Fibroblast of upper back skin (primary cell): ENCODE measurements at regions not wholly inside any gene's neighbourhood (a gene's known extent, or its start where the extent isn't known, plus 50 kb on each side); places are given as distances from the start of the nearest gene placed in this dataset.

Experiments used
- DNase-seq: peaks from one replicate; pipeline ENCODE4 v3.0.0-alpha.2; 2013

DNA sequence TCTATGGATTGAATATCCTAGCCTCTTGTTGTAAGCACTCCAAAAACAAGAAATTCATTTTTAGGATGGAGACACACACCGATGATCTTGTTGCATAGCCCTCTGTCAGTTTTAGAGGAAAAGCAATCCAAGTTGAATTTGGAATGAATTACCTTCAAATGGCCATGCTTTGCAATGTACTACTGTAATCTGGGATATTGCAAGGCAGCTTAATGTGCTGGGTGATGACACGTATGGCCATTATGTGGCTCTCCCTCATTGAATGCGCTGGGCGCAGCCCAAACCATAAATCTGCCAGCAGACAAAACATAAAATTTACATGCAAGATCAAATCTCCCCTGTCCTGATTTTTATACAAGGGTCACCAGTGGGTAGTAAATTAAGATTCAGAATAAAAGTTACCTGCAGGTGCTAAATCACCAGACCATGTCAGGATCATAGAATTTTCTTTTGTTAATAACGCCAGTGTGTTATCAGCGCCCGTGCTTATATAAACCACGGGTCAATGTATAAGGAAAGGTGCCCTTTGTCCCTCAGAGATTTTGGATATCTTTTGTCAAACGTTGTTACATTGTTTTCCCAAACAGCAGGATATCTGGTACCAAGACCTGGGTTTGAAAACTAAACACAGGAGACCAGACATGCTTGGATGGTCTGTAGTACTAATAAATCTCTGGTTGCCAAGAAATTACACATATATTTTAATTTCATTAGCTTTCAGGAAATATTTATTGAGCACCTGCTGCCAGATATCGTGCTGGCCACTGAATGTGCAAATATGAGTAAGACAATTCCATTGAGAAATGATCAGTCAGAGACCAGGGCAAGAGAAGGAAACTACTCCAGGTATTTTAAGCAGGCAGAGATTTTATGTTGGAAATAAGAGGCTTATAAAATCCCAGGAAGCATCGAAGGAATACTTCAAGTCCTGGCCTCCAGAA lies 237.1 kb downstream of the EBLN2 start:
- no peak for DNase-seq

DNA sequence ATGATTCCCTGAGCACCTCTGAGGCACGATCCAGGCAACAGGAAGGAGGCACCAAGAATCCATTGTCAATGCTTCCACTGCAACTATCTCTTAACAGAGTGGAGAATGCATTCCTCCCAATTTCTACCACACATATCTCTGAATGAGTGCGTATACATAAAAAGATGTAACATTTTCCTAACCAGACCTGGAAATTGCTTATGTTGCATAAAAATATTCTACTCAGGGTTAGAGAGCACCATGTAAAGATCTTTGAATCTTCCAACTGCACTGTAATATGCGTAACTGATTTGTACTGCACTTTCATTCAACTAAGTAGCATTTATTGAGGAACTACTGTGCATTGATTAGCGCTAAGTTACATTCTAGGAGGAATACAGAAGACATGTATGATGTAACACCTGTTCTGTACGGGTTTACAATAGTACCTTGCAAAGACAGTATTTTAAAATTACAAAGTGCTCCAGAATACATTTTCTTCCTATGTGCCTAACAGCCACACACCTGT lies 237.8 kb downstream of the EBLN2 start:
- DNase-seq = no peak

DNA sequence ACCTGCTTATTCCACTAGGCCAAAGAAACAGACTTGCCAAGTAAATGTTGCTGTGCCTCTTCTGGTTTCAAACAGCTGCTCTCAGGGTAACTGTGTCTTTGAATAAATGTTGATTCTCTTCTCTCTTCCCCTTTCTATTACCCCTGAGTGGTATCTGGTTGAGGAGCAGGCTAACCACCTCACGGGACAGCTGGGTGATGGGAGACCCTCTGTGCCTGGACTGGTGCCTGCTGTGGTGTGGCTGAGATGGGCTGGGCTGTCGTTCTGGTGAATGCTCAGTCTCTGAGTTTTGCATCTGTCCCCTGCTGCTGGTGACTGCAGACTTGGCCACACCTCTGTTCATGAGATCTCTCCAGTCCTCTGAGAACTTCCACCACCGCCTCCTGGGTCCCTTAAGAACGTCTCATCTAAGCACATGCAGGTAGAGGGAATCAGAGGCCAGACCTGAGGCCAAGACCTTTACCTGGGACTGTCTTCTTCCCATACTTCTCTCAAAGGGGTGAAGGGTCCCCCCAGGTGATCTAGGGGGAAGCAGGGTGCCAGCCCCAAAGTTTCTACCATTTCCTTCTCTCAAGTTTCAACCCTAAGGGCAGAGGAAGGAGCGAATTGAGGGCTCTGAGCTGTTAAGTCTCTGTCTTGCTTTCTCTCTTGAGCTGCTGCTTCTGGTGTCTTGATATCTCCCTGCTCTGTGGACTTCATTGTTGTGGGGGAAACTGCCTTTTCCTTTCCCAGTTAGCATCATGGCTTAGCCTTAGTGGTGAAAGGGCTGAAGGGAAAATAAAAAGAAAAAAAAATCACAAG lies 252.9 kb downstream of the EBLN2 start:
- DNase-seq = no peak

DNA sequence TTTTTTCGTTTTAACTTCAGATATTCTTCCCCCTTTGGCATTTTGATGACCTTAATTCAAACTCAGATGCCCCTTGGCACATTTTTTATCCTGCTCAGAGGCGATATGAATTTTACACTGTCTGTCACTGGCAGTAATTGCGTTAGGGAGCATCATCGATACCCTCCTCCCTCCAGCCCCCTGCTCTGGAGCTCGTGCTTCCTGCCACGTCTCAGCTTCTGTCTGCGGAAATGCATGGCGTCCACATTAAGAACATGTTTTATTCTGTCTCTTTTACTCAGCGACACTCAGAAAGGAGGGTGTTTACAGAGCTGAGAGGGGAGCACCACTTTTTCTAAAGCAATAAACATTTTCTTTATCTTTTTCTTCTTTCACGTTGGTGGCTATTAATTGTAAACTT lies 254.2 kb downstream of the EBLN2 start:
- peak; percentile 8 for DNase-seq

DNA sequence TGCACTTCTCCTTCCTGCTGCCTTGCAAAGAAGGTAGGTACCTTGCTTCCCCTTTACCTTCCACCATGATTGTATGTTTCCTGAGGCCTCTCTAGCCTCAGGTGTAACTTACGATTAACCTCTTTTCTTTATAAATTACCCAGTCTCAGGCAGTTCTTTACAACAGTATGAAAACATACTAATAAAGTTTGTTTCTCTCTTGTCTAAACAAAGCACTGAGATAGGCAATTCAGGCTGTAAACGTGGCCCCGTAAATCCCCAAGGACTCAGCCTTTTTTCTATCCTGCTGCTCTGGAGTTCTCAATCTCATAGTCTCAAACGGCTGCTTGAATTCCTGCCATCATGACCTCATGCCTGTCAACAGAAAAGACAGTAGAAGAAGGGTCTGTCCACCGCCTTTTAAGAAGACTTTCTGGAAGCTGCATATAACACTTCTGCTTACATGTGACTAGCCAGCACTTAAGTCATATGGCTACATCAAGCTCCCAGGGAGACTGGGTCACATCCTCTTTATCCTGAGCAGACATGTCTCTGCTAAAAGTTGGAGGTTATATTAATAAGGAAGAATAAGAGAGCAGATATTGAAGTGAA lies 257.8 kb downstream of the EBLN2 start:
- peak; percentile 6 for DNase-seq

DNA sequence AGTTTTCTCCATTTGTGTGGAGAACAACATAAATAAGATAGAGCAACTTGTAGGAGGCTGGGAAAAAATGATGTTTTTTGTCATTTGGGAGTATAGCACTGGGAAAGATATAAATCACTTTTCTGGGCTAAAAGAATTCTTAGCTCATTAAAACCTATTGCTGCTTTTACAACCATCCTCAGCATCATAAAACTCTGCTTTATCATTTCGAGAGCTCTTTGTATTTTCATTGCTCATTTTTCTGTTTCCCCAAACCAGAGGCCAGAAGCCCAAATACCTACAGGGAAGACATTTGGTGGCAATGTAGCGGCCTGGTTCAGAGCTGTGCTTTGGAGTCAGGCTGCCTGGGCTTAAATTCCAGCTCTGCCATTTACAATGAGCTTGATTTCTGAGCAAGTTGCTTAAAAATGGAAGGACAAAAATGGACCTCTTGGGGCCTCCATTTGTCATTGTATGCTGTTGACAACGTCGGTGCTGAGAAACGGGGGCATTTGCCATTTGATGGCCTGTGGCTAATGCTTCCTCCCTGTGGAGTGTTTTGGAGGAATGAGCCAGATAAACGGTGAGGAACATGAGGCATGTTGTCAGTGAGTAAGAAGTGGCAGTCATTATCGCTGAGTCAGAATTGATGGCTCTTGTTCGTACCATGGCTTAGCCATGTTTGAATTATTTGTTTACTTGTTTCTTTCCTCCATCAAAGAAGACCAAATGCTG lies 260.0 kb downstream of the EBLN2 start:
- no peak for DNase-seq

DNA sequence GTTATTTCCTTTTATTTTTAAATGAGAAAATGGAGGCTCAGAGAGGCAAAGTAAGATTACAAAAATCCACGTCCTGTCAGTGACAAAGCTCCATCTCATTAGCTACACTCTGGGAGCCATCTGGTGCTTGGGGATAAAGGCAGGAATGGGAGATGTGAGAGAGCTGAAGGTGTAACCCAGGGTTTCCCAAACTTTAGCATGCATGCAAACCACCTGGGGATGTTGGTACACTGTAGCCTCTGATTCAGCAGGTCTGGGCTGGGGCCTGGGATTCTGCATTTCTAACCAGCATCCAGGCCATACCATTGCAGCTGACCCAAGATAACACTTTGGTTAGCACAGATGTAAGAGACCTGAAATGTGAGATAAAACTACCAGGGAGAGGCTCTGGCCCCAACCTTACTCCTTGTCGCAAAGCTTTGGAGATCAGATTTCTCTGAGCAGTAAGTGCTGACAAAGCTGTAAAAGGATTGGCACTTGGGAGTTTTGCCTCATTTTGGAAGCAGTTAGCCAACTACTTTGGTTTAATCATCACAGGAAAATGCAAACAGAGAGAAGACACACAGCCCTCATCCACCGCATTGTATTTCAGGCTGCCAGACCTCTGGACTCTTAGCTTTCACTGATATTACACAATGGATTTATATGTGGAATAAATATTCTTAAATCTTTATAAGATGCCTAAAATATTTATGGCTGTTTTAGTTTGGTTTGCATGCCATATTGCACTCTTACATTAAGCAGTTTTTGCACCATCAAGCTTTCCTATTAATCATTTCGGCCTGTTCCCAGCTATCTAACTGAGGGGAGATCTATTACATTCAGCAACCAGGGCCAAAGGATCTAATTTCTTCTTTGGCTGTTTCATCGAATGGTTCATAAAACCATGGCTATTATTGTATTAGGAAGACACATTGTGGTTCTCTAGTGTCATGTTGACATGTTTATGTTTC lies 263.0 kb downstream of the EBLN2 start:
- DNase-seq = peak; percentile 72

DNA sequence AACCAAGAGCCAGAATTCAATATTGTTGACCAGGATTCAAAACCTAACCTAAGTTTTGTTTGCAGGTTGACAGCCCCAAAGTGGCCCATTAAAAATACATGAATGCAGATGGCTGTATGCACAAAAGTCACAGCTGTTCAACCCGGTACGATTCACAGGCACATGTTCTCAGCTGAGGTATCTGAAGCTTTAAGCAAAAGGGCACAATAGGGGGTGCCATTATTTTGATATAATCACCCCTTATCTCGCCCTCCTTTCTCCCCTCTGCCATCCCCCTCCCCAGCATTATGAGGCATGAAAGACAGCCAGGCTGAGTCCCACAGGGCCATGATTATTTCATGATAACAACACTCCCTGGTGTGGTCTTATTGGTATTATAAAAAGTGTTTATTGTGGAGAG lies 264.9 kb downstream of the EBLN2 start:
- DNase-seq = no peak

DNA sequence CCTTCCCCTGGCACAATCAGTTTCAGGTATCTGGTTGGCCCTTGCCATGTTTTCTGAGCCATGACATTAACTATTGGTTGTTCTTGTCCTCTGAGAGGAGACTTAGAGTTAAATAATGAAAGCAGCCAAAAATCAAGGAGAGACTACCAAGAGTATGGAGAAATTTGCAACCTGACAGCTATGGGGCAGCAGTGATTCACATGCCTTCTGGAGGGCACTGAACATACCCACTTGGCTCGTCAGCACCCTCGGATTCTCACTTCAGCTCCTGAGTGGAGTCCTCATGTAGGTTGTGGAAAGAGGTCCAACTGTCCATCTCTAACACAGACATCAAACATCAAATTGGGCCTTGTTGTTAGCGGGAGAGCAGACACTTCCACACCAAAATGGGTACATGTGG lies 265.6 kb downstream of the EBLN2 start:
- no peak for DNase-seq
